Breast epithelium (tissue), 4 donors: ENCODE measurements at regions not wholly inside any gene's neighbourhood (a gene's known extent, or its start where the extent isn't known, plus 50 kb on each side); places are given as distances from the start of the nearest gene placed in this dataset.

ENCODE experiments used
- DNase-seq, 2 donors: peaks; one replicate each; pipeline ENCODE4 v3.0.0-alpha.2; 2019; ENCODE audit warnings: low spot score in 2 of 2
- H3K27ac ChIP-seq, 2 donors: fragments of 200-600 bp; sonication (generic) in 1 of 2; one replicate each; pipeline ENCODE4 v1.5.1; 2016 to 2019; ENCODE audit warnings: mild to moderate bottlenecking in 1 of 2
- H3K27me3 ChIP-seq, 2 donors: fragments of 200-600 bp; sonication (generic) in 1 of 2; one replicate each; pipeline versions ENCODE4 v1.5.1 to v1.6.0; 2017 to 2019; ENCODE audit warnings: control low read depth in 1 of 2, mild to moderate bottlenecking in 1 of 2
- H3K36me3 ChIP-seq: fragments of 200-600 bp; one replicate; pipeline ENCODE4 v1.5.1; 2019
- H3K4me1 ChIP-seq, 2 donors: fragments of 200-600 bp; sonication (generic); one replicate each; pipeline ENCODE4 v1.5.1; 2016 to 2019; ENCODE audit warnings: control low read depth in 1 of 2
- H3K4me3 ChIP-seq, 3 donors: fragments of 200-600 bp; sonication (generic); 1 replicate in 2 of 3; 2 replicates in 1 of 3; pipeline ENCODE4 v1.5.1; 2016 to 2019; ENCODE audit warnings: mild to moderate bottlenecking in 3 of 3, moderate library complexity in 2 of 3
- H3K9me3 ChIP-seq, 2 donors: fragments of 200-600 bp; sonication (generic) in 1 of 2; one replicate each; pipeline ENCODE4 v1.5.1; 2016 to 2019; ENCODE audit warnings: control low read depth in 1 of 2
- CTCF ChIP-seq, 3 donors: fragments of 450-650 bp; IDR thresholded peaks; one replicate each; pipeline ENCODE4 v1.5.1; 2016 to 2017; ENCODE audit warnings: antibody characterized with exemption in 3 of 3, mild to moderate bottlenecking in 3 of 3, moderate library complexity in 3 of 3
- POLR2A ChIP-seq: fragments of 450-650 bp; IDR thresholded peaks from one replicate; pipeline ENCODE4 v1.6.1; 2016; ENCODE audit warnings: antibody characterized with exemption, mild to moderate bottlenecking, moderate library complexity
- POLR2AphosphoS5 ChIP-seq, 3 donors: sonication (generic); formaldehyde crosslinking; IDR thresholded peaks; one replicate each; pipeline ENCODE4 v1.6.1; 2017; ENCODE audit warnings: antibody characterized with exemption in 3 of 3
- intact Hi-C: fragments of 100-400 bp; cut with DNase I; formaldehyde crosslinking; loops from one replicate; pipeline ENCODE4 v1.15.1; 2023; ENCODE audit warnings: low total_unique reads

- Histone ChIP-seq H3K9me3 (no peaks in the 10 kb centered on the region), H3K36me3 (no peaks in the 10 kb centered on the region), H3K4me3 (no peak overlapping the region), H3K4me1 (no peaks in the 10 kb centered on the region), H3K27ac (no peak overlapping the region), H3K27me3 (no peaks in the 10 kb centered on the region)
- TF ChIP-seq POLR2AphosphoS5 (IDR thresholded peaks at IDR 0.05) (no peak), POLR2A (no peak), CTCF (IDR thresholded peaks at IDR 0.05) (no peak)
- DNase-seq = no peak
- intact Hi-C loops = no loop called here
These were observed 1794.9 kb upstream of the TENM3 start for GRCh38 chr4:180448306-180448705.

DNA sequence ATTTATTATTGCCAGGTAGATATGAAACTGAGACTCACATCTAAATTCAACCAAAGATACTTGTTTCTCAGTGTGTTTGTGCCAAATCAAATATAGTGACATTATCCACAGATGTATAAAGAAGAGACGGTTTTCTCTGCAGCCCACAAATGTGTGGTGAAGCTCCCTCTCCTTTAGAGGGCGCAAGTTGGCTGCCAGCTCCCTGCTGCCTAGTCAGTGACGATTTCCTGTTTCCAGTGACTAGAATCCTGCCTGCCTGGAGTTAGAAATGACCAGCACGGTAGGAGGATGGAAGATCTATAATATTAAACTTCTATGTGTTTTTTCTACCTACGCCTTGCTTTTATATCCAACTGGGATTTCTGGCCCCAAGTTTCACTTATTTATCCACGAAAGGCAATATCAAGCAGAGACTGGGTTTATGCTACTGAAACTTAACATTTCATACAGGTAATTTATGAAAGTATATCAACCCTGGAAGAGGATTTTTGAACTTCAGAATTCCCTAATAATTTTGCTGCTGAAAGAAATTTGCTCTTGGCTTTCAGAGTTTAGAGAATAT, 1793.7 kb upstream of the TENM3 start:
- H3K36me3 ChIP-seq = no peaks in the 10 kb centered on the region
- intact Hi-C loops = no loop called here
- no peaks in the 10 kb centered on the region for H3K4me1 ChIP-seq
- no peaks in the 10 kb centered on the region for H3K27me3 ChIP-seq
- no peak overlapping the region for H3K27ac ChIP-seq
- H3K4me3 ChIP-seq = no peak overlapping the region
- no peak for DNase-seq
- no peaks in the 10 kb centered on the region for H3K9me3 ChIP-seq
- TF ChIP-seq POLR2AphosphoS5 (IDR thresholded peaks at IDR 0.05) = no peak
- no peak for TF ChIP-seq POLR2A
- peak in 2 of 3 donors; percentile 14 to 28 for TF ChIP-seq CTCF (IDR thresholded peaks at IDR 0.05)

GRCh38 chr4:180455226-180455625, 1788.0 kb upstream of the TENM3 start:
- Histone ChIP-seq H3K9me3 (no peaks in the 10 kb centered on the region), H3K4me3 (no peak overlapping the region), H3K4me1 (no peaks in the 10 kb centered on the region), H3K27ac (peak overlapping the region; percentile 28 to 61), H3K27me3 (no peaks in the 10 kb centered on the region), H3K36me3 (no peaks in the 10 kb centered on the region)
- TF ChIP-seq CTCF (IDR thresholded peaks at IDR 0.05) (no peak), POLR2AphosphoS5 (IDR thresholded peaks at IDR 0.05) (no peak), POLR2A (no peak)
- intact Hi-C loops = no loop called here
- no peak for DNase-seq

DNA sequence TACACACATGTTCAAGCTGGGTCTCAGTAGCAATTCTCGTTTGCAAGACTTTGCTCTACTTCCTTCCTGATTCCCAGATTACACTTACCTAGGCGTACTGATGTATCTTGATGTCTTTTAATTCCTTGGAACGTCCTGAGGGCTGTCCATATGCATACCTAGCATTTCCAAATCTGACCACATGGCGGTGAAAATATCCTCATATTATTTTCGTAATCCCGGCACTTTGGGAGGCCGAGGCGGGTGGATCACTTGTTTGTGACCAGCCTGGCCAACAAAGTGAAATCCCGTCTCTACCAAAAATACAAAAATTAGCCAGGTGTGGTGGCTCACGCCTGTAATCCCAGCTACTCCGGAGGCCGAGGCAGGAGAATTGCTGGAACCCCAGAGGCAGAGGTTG, 1786.3 kb upstream of the TENM3 start:
- intact Hi-C loops = no loop called here
- no peaks in the 10 kb centered on the region for H3K27me3 ChIP-seq
- no peak for DNase-seq
- TF ChIP-seq POLR2AphosphoS5 (IDR thresholded peaks at IDR 0.05) (no peak), POLR2A (no peak), CTCF (IDR thresholded peaks at IDR 0.05) (no peak)
- H3K27ac ChIP-seq = peak overlapping the region in 1 of 2 donors; percentile 61
- H3K4me1 ChIP-seq = no peaks in the 10 kb centered on the region
- H3K4me3 ChIP-seq = no peak overlapping the region
- H3K9me3 ChIP-seq = no peaks in the 10 kb centered on the region
- H3K36me3 ChIP-seq = no peaks in the 10 kb centered on the region

GRCh38 chr4:180462116-180462515, 1781.1 kb upstream of the TENM3 start:
- Histone ChIP-seq H3K4me1 (no peaks in the 10 kb centered on the region), H3K27me3 (no peaks in the 10 kb centered on the region), H3K36me3 (no peaks in the 10 kb centered on the region), H3K9me3 (no peaks in the 10 kb centered on the region), H3K27ac (no peak overlapping the region), H3K4me3 (no peak overlapping the region)
- intact Hi-C loops = no loop called here
- no peak for DNase-seq
- TF ChIP-seq POLR2A (no peak), CTCF (IDR thresholded peaks at IDR 0.05) (no peak), POLR2AphosphoS5 (IDR thresholded peaks at IDR 0.05) (no peak)
